Prostate gland (tissue), 2 donors: ENCODE measurements at regions not wholly inside any gene's neighbourhood (a gene's known extent, or its start where the extent isn't known, plus 50 kb on each side); places are given as distances from the start of the nearest gene placed in this dataset.

Experiments used
- DNase-seq: peaks from one replicate; pipeline ENCODE4 v3.0.0-alpha.2; 2019; ENCODE audit warnings: low spot score
- H3K27ac ChIP-seq, 2 donors: fragments of 200-600 bp; sonication (generic); 2 replicates each; pipeline ENCODE4 v1.5.1; 2017 to 2019
- H3K27me3 ChIP-seq: fragments of 200-600 bp; sonication (generic); replicated peaks from 2 replicates; pipeline ENCODE4 v1.5.1; 2019; ENCODE audit not compliant: insufficient read depth
- H3K36me3 ChIP-seq, 2 donors: fragments of 200-600 bp; sonication (generic); 1 replicate in 1 of 2; 2 replicates in 1 of 2; pipeline versions ENCODE4 v1.5.1 to v1.8.1; 2017 to 2019
- H3K4me1 ChIP-seq: fragments of 200-600 bp; sonication (generic); replicated peaks from 2 replicates; pipeline ENCODE4 v1.5.1; 2019
- H3K4me3 ChIP-seq, 2 donors: fragments of 200-600 bp; sonication (generic); 2 replicates each; pipeline ENCODE4 v1.5.1; 2017 to 2019
- H3K9me3 ChIP-seq: fragments of 200-600 bp; sonication (generic); 2 replicates; pipeline ENCODE4 v1.5.1; 2017
- POLR2A ChIP-seq: fragments of 450-650 bp; IDR thresholded peaks from one replicate; pipeline ENCODE4 v1.6.1; 2016; ENCODE audit warnings: antibody characterized with exemption, mild to moderate bottlenecking
- POLR2AphosphoS5 ChIP-seq: sonication (generic); formaldehyde crosslinking; IDR thresholded peaks from one replicate; pipeline ENCODE4 v1.6.1; 2017; ENCODE audit warnings: antibody characterized with exemption
- WGBS: methylation state at CpG from one replicate; pipeline ENCODE4 v1.1.5; 2018; 5-methylcytosine and 5-hydroxymethylcytosine counted together
- intact Hi-C: fragments of 100-400 bp; cut with DNase I; formaldehyde crosslinking; loops from one replicate; pipeline ENCODE4 v1.14.2; 2022
- TF ChIP-seq, protein P1 (sequence below), 4 experiments: fragments of 200-600 bp in 2 of 4; fragments of 450-650 bp in 2 of 4; sonication (generic) in 2 of 4; IDR thresholded peaks; 1 replicate in 3 of 4; 2 replicates in 1 of 4; pipeline ENCODE4 v1.5.1; 2016 to 2019; ENCODE audit warnings: antibody characterized with exemption in 4 of 4, mild to moderate bottlenecking in 2 of 4, moderate library complexity in 2 of 4

DNA sequence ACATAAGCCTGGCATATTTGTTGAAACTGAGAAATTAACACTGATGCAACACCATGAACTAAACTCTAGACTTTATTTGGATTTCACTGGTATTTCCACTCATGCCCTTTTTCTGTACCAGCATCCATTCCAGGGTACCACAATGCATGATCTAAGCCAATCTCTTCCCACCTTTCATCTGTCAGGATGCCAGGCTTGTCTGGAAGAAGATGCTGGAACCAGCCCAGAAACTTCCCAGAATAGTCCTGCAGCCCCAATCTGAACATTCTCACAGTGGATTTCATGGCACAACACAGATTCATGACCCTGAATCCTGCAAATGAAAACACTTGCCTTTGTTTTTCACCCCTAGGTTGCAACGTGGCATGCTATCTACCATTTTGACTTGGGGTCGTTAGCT lies 189.3 kb upstream of the LHX5 start:
- intact Hi-C loops = no loop called here
- Histone ChIP-seq H3K4me3 (no peak overlapping the region), H3K9me3 (no peaks in the 10 kb centered on the region), H3K27ac (no peak overlapping the region), H3K36me3 (no peaks in the 10 kb centered on the region), H3K27me3 (peaks cover 6% of the 10 kb centered on the region), H3K4me1 (no peaks in the 10 kb centered on the region)
- DNase-seq = no peak
- WGBS = 30% methylated on average over 2 of the region's 2 CpGs
- no peak for TF ChIP-seq POLR2A
- TF ChIP-seq POLR2AphosphoS5 = no peak
- TF ChIP-seq, protein P1, sequence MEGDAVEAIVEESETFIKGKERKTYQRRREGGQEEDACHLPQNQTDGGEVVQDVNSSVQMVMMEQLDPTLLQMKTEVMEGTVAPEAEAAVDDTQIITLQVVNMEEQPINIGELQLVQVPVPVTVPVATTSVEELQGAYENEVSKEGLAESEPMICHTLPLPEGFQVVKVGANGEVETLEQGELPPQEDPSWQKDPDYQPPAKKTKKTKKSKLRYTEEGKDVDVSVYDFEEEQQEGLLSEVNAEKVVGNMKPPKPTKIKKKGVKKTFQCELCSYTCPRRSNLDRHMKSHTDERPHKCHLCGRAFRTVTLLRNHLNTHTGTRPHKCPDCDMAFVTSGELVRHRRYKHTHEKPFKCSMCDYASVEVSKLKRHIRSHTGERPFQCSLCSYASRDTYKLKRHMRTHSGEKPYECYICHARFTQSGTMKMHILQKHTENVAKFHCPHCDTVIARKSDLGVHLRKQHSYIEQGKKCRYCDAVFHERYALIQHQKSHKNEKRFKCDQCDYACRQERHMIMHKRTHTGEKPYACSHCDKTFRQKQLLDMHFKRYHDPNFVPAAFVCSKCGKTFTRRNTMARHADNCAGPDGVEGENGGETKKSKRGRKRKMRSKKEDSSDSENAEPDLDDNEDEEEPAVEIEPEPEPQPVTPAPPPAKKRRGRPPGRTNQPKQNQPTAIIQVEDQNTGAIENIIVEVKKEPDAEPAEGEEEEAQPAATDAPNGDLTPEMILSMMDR (IDR thresholded peaks at IDR 0.05) = no peak

DNA sequence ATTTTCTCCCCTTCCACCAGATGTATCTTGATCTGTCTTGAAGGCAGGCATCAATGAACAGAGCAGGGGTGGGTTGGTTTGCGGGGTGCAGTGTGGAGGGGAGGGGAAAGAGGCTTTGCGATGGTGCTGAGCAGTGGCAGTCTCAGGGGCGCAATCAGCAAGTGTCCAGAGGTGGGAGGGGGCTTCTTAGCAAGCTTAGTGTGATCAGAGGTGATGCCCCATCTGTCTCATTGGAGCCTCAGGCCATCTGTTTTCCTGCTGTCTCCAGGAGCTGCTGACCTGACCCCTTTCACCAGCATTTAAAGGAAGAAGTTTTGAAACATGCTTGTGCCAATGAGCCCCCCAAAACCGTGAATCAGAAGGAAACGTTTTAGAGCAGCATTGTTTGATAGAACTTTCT lies 187.7 kb upstream of the LHX5 start:
- TF ChIP-seq POLR2A = no peak
- TF ChIP-seq POLR2AphosphoS5 = no peak
- TF ChIP-seq, protein P1 (IDR thresholded peaks at IDR 0.05) = no peak
- 73% methylated on average over 5 of the region's 5 CpGs for WGBS
- Histone ChIP-seq H3K27me3 (peaks cover 6% of the 10 kb centered on the region), H3K9me3 (no peaks in the 10 kb centered on the region), H3K4me3 (no peak overlapping the region), H3K36me3 (no peaks in the 10 kb centered on the region), H3K4me1 (no peaks in the 10 kb centered on the region), H3K27ac (no peak overlapping the region)
- no peak for DNase-seq
- intact Hi-C loops = no loop called here

DNA sequence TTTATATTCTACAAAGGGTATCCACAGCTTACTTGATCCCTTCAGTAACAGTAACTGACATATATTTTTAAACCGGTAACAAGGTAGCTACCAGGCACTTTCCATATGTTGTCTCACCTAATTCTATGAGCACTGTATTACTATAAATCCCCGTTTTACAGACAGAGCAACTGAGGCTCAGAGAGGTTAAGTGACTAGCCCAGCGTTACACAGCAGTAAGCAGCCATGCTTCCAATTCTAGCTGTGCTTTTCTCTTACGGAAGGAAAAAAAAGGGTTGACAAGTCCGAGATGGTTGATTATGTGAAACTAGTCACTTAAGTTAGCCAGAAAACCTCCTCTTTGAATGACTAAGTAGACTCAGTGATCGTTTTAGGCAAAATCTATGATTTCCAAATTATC lies 187.3 kb upstream of the LHX5 start:
- H3K9me3 ChIP-seq = no peaks in the 10 kb centered on the region
- DNase-seq = no peak
- H3K27ac ChIP-seq = no peak overlapping the region
- intact Hi-C loops = no loop called here
- H3K4me1 ChIP-seq = no peaks in the 10 kb centered on the region
- H3K36me3 ChIP-seq = no peaks in the 10 kb centered on the region
- H3K27me3 ChIP-seq = peaks cover 3% of the 10 kb centered on the region
- no peak overlapping the region for H3K4me3 ChIP-seq
- WGBS = 84% methylated on average over 6 of the region's 6 CpGs
- TF ChIP-seq POLR2A (no peak), POLR2AphosphoS5 (no peak)

DNA sequence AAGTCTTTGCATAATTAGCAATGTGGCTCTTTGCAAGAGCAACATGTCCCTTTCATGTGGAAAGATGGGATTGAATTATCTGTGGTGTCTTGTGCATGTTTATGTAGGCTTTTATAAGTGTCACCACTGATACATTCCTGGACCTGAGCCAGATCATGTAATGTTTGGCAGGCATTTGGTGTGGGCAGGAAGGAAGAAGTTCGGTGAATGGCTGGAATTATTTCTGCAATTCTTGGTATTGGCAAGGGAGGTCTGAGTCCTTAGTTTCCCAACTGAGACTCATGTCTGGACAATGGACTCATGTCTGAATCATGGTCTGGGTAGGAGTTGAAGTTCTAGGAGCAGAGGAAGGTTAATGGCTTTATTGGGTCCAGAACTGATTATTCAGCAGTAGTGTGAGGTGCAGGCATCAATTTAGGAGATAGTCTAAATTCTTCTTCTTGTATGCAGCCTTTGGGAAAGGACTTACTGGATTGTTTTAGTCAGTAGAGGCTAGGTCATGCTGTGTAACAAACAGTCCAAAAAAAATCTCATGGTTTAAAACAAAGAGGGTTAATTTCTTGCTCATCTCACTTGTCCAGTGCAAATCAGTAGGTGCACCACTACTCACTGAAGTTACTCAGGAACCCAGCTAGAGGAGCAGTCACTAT lies 186.5 kb upstream of the LHX5 start:
- intact Hi-C loops = no loop called here
- Histone ChIP-seq H3K4me1 (no peaks in the 10 kb centered on the region), H3K36me3 (no peaks in the 10 kb centered on the region), H3K27ac (no peak overlapping the region), H3K4me3 (no peak overlapping the region), H3K9me3 (no peaks in the 10 kb centered on the region), H3K27me3 (peaks cover 3% of the 10 kb centered on the region)
- 12% methylated on average over 1 of the region's 1 CpG for WGBS
- TF ChIP-seq, protein P1 (IDR thresholded peaks at IDR 0.05) = no peak
- no peak for TF ChIP-seq POLR2AphosphoS5
- no peak for TF ChIP-seq POLR2A
- no peak for DNase-seq

DNA sequence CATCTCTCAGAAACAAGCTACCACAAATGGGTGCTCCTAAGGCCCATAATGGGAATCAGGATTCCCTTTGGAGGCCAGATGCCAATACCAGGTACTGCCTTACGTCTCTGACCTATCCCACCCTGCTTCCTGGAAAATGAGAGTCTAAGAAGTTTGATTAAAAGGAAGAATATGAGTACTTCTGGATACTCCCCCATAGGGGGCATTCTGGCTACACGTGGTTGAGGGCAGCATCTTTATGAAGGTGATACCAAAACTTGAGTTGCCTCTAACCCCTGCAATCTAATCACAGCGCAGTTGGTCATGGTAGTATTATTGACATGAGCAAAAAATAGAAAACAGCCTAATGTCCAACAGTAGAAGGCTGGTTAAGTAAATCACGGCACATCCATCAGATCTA lies 184.2 kb upstream of the LHX5 start:
- Histone ChIP-seq H3K4me1 (no peaks in the 10 kb centered on the region), H3K36me3 (no peaks in the 10 kb centered on the region), H3K4me3 (no peak overlapping the region), H3K27me3 (no peaks in the 10 kb centered on the region), H3K9me3 (no peaks in the 10 kb centered on the region), H3K27ac (no peak overlapping the region)
- intact Hi-C loops = no loop called here
- WGBS = 74% methylated on average over 4 of the region's 4 CpGs
- DNase-seq = no peak
- TF ChIP-seq POLR2AphosphoS5 (no peak), POLR2A (no peak)
- TF ChIP-seq, protein P1 (IDR thresholded peaks at IDR 0.05) = no peak
